HG03039 (cell line): ENCODE measurements at regions not wholly inside any gene's neighbourhood (a gene's known extent, or its start where the extent isn't known, plus 50 kb on each side); places are given as distances from the start of the nearest gene placed in this dataset.

ENCODE experiments used
- ATAC-seq: cut with Tn5 transposase; IDR thresholded peaks from one replicate; pipeline ENCODE4 v1.9.1; 2021; ENCODE audit warnings: mild to moderate bottlenecking, moderate library complexity; ENCODE audit not compliant: unreplicated experiment

GRCh38 chr11:80157447-80157846, 716.6 kb upstream of the TENM4 start:
- ATAC-seq, result no peak

- no peak for ATAC-seq
These were observed 715.2 kb upstream of the TENM4 start for GRCh38 chr11:80156062-80156461.

- no peak for ATAC-seq
These were observed 714.7 kb upstream of the TENM4 start for GRCh38 chr11:80155412-80156017.

GRCh38 chr11:80146232-80146631, 705.4 kb upstream of the TENM4 start:
- ATAC-seq, result no peak

GRCh38 chr11:80144897-80145594, 704.2 kb upstream of the TENM4 start:
- no peak for ATAC-seq

GRCh38 chr11:80136991-80137390, 696.2 kb upstream of the TENM4 start:
- no peak for ATAC-seq

- no peak for ATAC-seq
These were observed 688.6 kb upstream of the TENM4 start for GRCh38 chr11:80129396-80129795.

- ATAC-seq, result no peak
These were observed 681.4 kb upstream of the TENM4 start for GRCh38 chr11:80122211-80122610.

- ATAC-seq, result no peak
These were observed 677.2 kb upstream of the TENM4 start for GRCh38 chr11:80118073-80118472.

GRCh38 chr11:80116796-80117195, 676.0 kb upstream of the TENM4 start:
- no peak for ATAC-seq

GRCh38 chr11:80109652-80110051, 668.8 kb upstream of the TENM4 start:
- no peak for ATAC-seq

GRCh38 chr11:80109031-80109430, 668.2 kb upstream of the TENM4 start:
- ATAC-seq, result no peak

GRCh38 chr11:80107415-80107814, 666.6 kb upstream of the TENM4 start:
- no peak for ATAC-seq

GRCh38 chr11:80104191-80104590, 663.4 kb upstream of the TENM4 start:
- no peak for ATAC-seq

GRCh38 chr11:80103142-80103859, 662.5 kb upstream of the TENM4 start:
- no peak for ATAC-seq

GRCh38 chr11:80097146-80097545, 656.3 kb upstream of the TENM4 start:
- no peak for ATAC-seq

- no peak for ATAC-seq
These were observed 655.9 kb upstream of the TENM4 start for GRCh38 chr11:80096736-80097135.

- no peak for ATAC-seq
These were observed 645.7 kb upstream of the TENM4 start for GRCh38 chr11:80086496-80087055.

- no peak for ATAC-seq
These were observed 644.7 kb upstream of the TENM4 start for GRCh38 chr11:80085563-80085962.

GRCh38 chr11:80084608-80085007, 643.8 kb upstream of the TENM4 start:
- no peak for ATAC-seq

GRCh38 chr11:80083531-80083951, 642.7 kb upstream of the TENM4 start:
- no peak for ATAC-seq

GRCh38 chr11:80082406-80082805, 641.6 kb upstream of the TENM4 start:
- ATAC-seq, result no peak
